ENCODE measurements at regions not wholly inside any gene's neighbourhood (a gene's known extent, or its start where the extent isn't known, plus 50 kb on each side); places are given as distances from the start of the nearest gene placed in this dataset.

GRCh38 chr13:24087605-24088225 is 72.8 kb upstream of the SPATA13 start:
- TF ChIP-seq CTCF (IDR thresholded peaks at IDR 0.05), result no peak
- peaks cover 5% of the 10 kb centered on the region for H3K4me1 Mint-ChIP-seq (ENCODE audit: low read depth)
- CTCF ChIA-PET, result interaction anchor here (0.6 to 1.4 kb wide), 2 partner anchors 133 to 141 kb away, joined by 3 to 4 read pairs; no protein-coding TSS in a partner anchor
- POLR2A ChIA-PET, result no interaction called here
- no peak overlapping the region for H3K27ac Mint-ChIP-seq
- DNase-seq (no peak), ATAC-seq (no peak)
- H3K9me3 Mint-ChIP-seq, result no peaks in the 10 kb centered on the region
- no peaks in the 10 kb centered on the region for H3K36me3 Mint-ChIP-seq (ENCODE audit: low read depth)
- H3K27me3 Mint-ChIP-seq, result no peaks in the 10 kb centered on the region
- intact Hi-C loops (cut with micrococcal nuclease), result no loop called here
- H3K4me3 Mint-ChIP-seq, result no peak overlapping the region

- H3K9me3 Mint-ChIP-seq, result no peaks in the 10 kb centered on the region
- no peak overlapping the region for H3K27ac Mint-ChIP-seq
- no peaks in the 10 kb centered on the region for H3K36me3 Mint-ChIP-seq (ENCODE audit: low read depth)
- DNase-seq, result no peak
- ChIA-PET POLR2A (interaction anchor here (0.6 kb wide), 1 partner anchor 8 kb away, joined by 5 read pairs; no protein-coding TSS in a partner anchor), CTCF (no interaction called here)
- peaks cover 5% of the 10 kb centered on the region for H3K4me1 Mint-ChIP-seq (ENCODE audit: low read depth)
- intact Hi-C loops (cut with micrococcal nuclease), result no loop called here
- TF ChIP-seq CTCF (IDR thresholded peaks at IDR 0.05), result no peak
- H3K4me3 Mint-ChIP-seq, result no peak overlapping the region
- ATAC-seq, result no peak
- H3K27me3 Mint-ChIP-seq, result no peaks in the 10 kb centered on the region
These were observed 70.5 kb upstream of the SPATA13 start for GRCh38 chr13:24090049-24090448.

GRCh38 chr13:24091080-24091479 is 69.4 kb upstream of the SPATA13 start:
- H3K27ac Mint-ChIP-seq, result no peak overlapping the region
- H3K36me3 Mint-ChIP-seq (ENCODE audit: low read depth), result no peaks in the 10 kb centered on the region
- H3K4me3 Mint-ChIP-seq, result no peak overlapping the region
- H3K27me3 Mint-ChIP-seq, result no peaks in the 10 kb centered on the region
- no peak for TF ChIP-seq CTCF (IDR thresholded peaks at IDR 0.05)
- H3K4me1 Mint-ChIP-seq (ENCODE audit: low read depth), result peaks cover 5% of the 10 kb centered on the region
- no peak for ATAC-seq
- ChIA-PET CTCF (interaction anchor here (1.6 kb wide), 1 partner anchor 138 kb away, joined by 3 read pairs; no protein-coding TSS in a partner anchor), POLR2A (no interaction called here)
- intact Hi-C loops (cut with micrococcal nuclease), result no loop called here
- H3K9me3 Mint-ChIP-seq, result no peaks in the 10 kb centered on the region
- DNase-seq, result no peak

- CTCF ChIA-PET, result interaction anchor here (1.6 kb wide), 1 partner anchor 137 kb away, joined by 3 read pairs; no protein-coding TSS in a partner anchor
- Mint-ChIP-seq H3K27ac (no peak overlapping the region), H3K9me3 (no peaks in the 10 kb centered on the region), H3K4me3 (no peak overlapping the region), H3K36me3 (ENCODE audit: low read depth) (no peaks in the 10 kb centered on the region), H3K4me1 (ENCODE audit: low read depth) (peaks cover 13% of the 10 kb centered on the region), H3K27me3 (no peaks in the 10 kb centered on the region)
- intact Hi-C loops (cut with micrococcal nuclease), result no loop called here
- no peak for TF ChIP-seq CTCF (IDR thresholded peaks at IDR 0.05)
- no peak for ATAC-seq
- POLR2A ChIA-PET, result no interaction called here
- DNase-seq, result no peak
These were observed 68.4 kb upstream of the SPATA13 start for GRCh38 chr13:24092108-24092507.

- ChIA-PET CTCF (no interaction called here), POLR2A (no interaction called here)
- Mint-ChIP-seq H3K4me1 (ENCODE audit: low read depth) (peaks cover 22% of the 10 kb centered on the region), H3K27me3 (no peaks in the 10 kb centered on the region), H3K9me3 (no peaks in the 10 kb centered on the region), H3K27ac (no peak overlapping the region), H3K36me3 (ENCODE audit: low read depth) (no peaks in the 10 kb centered on the region), H3K4me3 (no peak overlapping the region)
- no peak for ATAC-seq
- no peak for TF ChIP-seq CTCF (IDR thresholded peaks at IDR 0.05)
- DNase-seq, result no peak
- intact Hi-C loops (cut with micrococcal nuclease), result no loop called here
These were observed 67.5 kb upstream of the SPATA13 start for GRCh38 chr13:24093047-24093446.
